HG03280 (cell line): ENCODE measurements at regions not wholly inside any gene's neighbourhood (a gene's known extent, or its start where the extent isn't known, plus 50 kb on each side); places are given as distances from the start of the nearest gene placed in this dataset.

Source experiments
- ATAC-seq: cut with Tn5 transposase; IDR thresholded peaks from one replicate; pipeline ENCODE4 v1.9.1; 2021; ENCODE audit warnings: mild to moderate bottlenecking, moderate library complexity; ENCODE audit not compliant: unreplicated experiment

DNA sequence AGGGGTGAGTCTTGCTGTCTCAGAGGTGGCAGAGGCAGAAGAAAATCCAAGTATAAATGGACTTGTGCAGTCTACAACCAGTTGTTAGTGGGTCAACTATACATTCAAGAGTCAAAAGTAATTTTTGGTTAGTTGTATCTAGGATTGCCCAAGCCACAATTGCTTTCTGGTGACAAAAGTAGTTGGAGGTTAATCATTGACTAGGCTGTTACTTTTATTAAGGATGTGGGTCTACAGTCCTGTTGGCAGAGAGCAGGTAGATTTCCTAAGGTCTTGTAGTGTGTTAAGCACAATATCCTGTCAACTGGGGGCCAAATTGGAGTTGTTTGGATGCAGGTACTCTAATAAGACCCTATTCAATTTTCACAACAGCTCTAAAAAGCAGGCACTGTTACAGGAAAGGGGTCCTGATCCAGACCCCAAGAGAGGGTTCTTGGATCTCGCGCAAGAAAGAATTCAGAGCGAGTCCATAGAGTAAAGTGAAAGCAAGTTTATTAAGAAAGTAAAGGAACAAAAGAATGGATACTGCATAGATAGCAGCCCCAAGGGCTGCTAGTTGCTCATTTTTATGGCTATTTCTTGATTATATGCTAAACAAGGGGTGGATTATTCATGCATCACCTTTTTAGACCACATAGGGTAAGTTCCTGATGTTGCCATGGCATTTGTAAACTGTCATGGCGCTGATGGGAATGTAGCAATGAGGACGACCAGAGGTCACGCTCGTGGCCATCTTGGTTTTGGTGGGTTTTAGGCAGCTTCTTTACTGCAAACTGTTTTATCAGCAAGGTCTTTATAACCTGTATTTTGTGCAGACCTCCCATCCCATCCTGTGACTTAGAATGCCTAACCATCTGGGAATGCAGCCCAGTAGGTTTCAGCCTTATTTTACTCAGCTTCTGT is 232.6 kb upstream of the SRRM4 start:
- ATAC-seq = no peak

DNA sequence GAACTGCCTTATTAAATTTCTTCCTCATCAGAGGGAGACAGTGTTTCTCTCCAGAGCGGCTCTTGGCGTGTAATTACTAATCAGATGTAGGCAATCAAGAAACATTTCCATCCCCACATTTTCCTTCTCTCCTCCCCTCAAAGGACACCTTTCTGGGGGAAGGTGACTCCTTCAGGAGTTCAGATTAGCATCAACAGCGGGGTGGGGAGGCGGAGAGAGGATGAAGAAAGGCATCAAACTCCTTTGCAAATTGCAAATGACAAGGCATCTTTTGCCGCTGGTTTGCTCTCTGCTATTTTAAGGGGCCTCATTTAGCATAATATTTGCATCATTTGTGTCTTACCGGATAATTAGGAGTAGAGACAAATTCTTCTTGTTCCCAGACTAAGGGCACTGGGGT is 231.7 kb upstream of the SRRM4 start:
- no peak for ATAC-seq

DNA sequence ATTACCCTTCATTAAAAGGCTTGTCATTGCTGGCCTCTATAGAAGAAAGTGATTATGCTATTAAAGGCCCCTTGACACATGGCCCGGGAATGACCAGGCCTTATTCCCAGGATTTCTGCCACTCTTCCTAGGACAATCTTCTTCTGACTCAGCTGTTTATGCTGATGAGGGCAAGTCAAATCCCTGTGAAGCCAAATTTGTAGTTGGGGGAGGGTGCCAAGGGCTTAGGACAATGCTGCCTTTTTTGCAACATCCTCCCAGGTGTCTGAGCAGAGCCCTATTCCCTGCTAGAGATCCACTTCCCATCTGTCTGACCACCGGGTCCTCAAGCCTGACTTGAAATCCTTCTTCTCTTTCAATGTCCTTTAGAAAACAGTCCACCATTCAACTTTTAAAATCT is 230.7 kb upstream of the SRRM4 start:
- no peak for ATAC-seq

DNA sequence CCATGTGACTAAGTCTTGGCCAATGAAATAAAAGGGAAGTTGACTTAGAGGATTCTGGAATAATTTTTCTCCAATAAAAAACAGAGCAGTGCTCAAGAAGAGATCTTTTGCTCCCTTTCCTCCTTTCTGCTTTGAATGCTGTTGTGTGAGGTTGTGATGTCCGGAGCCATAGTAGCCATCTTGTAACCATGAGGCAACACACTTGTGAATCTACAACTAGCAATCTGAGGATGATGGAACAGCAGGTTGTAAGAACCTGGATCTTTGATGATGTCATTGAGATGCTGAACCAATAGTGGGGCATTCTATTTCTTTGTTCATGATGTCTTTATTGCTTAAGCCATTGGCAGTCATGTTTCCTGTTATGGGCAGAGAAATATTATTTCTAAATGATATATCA is 230.0 kb upstream of the SRRM4 start:
- no peak for ATAC-seq

DNA sequence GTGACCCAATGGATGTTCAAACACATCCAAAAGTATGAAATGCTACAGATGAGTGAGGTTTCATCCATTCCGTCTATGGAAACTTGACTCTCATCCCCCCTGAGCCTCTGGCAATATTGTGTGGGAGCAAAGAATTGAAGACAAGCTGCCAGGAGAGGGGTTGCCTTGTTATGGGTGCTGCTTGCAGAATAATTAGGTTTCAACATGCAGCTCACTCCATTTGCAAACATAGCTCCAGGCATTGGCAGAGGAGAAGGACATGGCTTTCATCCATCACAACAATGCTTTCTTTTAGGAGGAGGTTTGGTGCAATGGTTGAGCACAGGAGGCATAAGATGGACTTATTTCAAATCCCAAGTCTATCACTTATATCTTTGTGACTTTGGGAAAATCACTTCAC is 220.7 kb upstream of the SRRM4 start:
- no peak for ATAC-seq

DNA sequence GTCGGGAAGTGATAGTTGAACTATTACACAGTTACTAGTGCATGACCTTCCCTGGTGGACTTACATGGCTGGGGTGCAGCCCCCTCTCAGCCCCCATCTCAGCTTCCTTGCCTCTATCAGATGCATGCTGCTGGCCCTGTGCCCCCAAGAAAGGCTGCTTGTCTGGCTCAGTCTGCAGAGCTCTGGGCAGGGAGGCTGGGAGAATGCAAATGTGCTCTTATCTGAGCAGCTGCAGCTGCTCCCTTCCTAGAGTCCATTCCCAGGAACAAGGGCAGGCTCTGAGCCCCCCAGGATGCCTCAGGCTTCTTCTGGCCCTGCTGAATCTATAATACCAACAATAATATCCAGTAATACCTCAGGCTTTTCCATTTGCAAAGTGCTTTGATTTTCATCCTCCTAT is 218.1 kb upstream of the SRRM4 start:
- ATAC-seq = no peak

DNA sequence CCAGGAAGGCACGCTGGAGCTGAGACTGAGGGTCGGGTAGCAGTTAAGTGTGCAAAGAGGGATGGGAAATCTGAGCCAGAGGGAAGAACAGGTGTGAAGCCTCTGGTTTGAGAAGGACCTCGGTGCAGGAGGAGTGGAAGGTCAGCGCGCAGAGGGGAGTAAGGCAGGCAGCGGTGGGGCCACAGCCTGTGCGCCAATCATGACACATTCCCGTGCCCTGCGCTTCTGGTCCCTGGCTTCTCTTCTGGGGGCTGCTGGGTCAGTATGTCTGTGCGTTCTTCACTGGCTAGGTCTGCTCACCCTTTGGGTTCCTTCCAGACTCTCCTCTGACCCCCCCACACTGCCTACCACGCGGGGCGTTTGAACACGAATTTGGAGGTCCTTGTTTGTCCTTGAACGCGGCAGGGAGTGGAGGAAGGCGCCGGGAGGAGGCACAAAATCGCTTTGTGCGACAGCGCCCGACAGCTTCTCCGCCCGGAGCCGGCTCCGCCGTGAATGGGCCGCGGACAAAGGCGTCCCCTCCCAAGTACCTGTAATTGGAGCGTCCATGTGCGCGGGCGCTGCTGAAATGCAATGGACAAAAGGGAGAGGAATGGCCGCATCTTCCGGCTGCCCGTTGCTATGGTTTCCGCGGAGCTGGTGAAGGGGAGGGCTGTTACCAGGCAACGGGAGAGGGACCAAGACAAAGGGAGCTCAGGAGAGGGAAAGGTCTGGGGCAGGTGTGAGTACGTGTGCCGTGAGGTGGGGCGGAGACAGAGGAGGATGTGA is 207.2 kb upstream of the SRRM4 start:
- ATAC-seq = no peak

DNA sequence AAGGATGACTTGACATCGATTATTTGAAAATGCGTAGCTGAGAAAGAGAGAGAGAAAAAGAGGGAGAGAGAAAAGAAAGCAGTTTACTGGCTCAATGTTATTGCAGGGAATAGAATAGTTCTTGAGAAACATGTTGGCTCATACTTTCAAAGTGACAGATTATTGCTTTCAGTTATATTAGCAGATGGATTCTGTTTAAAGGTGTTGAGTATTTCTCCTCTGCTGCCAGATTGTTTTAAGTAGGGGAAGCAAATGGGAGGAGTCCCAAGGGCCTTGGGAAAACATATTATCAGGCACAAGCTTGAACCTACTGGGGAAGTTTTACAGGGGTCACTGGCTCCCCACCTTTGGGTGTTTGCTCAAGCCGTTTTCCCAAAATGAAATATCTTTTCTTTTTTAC is 203.8 kb upstream of the SRRM4 start:
- ATAC-seq = no peak

DNA sequence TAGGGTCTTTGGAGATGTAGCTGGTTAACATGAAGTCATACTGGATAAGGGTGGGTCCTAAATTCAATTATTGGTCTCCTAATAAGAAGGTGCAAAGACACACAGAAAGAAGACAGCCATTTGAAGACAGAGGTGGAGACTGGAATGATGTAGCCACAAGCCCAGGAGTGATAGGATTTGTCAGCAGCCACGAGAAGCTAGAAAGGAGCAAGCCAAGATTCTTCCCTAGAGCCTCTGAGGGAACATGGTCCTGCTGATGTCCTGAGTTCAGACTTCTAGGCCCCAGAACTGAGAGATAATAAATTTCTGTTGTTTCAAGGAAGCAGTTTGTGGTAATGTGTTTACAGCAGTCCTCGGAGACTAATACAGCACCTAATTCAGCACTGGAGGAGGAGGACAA is 203.3 kb upstream of the SRRM4 start:
- ATAC-seq = no peak

DNA sequence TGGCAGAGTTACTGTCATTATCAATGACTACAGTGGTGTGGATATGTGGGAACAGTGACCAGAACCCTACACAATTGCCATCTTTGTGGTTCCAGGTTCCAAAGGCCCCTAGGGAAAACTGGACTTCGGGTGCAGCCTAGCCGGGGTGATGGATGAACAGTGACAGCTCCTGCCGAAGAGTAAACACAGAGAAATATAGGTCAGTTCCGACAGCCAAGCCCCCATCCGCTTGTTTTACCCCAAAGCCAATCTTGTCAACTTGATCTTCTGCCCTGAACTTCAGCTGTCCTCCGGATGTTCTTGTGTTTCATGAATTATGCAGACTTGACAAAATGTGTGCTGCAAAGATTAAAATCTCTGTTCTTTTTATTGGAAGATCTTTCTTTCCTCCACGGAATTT is 200.4 kb upstream of the SRRM4 start:
- no peak for ATAC-seq

DNA sequence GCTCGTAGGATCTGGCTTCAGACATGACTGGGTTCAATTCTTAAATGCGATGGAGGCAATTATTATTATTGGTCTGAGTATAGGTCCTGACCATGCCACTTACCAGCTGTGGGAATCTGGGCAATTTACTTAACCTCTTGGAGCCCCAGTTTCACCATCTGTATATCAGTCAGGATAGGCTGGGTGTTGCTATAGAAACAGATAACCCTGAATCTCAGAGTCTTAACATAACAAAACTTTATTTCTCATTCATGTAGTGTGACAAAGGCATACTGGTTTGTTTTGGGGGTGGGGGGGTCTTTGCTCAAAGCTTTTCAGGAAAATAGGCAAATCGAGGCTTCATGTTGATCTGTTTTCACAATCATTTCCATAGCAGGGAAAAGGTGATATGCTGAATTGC is 199.6 kb upstream of the SRRM4 start:
- ATAC-seq = no peak

DNA sequence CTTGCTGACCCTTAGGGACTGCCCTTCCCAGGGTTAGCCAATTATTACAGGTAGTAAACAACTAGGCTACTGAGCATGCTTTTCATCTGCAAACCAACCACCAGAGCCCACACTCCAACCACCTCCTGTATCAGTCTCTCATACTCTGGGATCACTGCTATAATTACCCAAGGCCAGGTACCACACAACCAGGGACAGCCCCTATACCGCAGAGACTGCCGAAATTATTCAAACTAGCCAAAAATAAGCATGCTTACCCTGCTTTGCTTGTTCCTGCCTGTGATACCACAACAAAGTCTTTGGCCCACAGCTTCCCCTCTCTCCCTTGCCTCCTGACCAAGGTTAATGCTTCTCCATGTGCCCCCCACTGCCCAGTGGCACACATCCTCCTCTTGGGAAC is 197.6 kb upstream of the SRRM4 start:
- no peak for ATAC-seq

DNA sequence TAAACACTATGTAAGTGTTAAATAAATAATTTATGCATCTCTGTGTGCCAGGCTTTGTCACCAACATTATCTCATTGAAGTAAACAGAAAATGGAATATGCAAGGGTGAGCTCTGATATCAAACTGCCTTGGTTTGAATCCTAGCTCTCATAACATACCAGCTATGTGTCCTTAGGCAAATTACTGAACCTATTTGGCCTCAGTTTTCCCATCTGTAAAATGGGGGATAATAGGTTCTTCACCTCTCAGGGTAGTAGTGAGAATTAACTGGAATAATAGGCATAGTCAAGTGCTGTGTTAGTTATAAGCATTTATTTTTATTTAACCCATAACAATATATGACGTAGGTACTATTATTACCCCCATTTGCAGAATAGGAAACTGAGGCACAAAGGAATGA is 190.8 kb upstream of the SRRM4 start:
- ATAC-seq = no peak

DNA sequence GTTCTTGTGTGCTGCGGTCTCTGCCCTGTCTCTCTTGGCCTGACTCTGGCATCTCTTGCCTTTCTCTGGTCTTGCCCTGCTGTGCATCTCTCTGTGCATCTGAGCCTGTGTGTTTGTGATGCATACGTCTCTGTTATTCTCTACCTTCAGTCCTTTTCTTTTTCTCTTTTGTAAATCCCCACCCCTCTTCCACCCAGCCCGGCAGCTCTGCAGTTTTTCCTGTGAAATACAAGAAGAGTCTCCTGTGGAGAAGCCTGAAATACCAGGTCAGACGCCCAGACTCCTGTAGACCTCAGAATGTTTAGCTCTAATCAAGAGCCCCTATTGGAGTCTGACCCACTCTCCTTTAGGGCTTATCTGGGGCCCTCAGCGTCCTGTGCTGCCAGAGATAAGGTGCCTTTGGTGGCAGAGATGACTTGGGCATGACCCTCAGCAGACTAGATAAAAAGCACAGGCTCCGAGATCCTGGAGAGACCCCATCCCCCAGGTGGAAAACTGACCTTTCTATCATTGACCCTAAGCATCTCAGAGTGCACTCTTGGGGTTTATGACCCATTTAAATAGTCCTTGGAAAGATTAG is 167.5 kb upstream of the SRRM4 start:
- no peak for ATAC-seq

DNA sequence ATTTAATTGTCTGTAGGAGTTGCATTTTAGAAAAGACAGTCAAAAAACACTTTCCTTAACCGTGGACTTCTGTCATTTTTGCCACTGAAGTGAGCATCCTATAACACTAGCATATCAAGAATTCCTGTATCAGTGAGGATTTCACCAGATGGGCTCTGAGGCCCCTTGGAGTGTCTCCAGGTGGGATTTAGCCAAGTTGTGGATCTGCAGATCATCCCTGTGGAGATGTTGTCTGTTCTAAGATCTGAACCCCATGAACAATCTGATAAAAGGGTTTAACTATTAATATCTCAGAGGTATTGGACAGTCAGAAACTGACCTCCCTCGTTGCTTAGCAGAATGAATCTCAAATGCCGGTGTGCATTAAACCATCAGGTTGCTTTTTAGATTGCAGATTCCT is 165.0 kb upstream of the SRRM4 start:
- no peak for ATAC-seq

DNA sequence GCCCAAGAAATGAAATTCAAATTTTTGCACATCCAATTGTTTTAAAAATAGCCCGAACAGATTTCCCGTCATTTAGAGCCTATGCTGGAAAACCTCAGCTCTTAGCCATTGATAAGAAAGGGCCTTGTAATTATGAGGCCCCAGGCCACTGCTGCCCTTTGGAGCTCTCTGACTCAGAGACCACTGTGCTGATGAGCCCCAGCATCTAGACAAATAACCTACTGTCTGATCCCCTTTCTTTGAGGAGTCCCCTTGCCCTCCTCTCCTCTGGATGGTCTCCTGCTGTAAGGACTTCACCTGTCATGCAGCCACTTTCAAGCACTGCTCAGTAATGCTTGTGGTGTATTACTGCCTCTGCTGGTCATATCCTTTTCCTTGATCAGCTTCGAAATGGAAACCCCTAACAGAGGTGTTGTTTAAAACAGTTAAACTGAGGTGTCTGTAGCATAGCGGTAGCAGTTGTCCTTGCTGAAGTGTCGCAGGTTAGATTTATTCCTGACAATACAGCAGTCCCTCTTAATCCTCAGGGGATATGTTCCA is 159.9 kb upstream of the SRRM4 start:
- no peak for ATAC-seq

DNA sequence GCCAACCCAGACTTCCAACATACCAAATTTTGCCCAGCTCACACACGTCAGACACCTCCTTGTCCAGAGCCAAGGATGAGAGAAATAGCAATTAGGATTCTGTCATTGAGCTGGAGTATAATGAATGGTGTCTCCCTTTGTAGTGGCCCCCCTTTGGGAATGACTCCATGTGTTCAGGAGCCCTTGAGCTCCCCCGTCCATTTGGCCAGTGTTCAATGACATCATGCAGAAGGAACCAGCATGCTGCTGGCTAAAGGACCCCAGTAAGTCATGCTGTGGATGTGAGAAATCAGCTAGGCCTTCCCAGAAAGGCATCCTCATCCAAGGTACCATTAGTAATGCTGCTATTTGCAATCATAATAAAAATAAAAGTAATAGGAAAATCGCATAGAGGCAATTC is 158.8 kb upstream of the SRRM4 start:
- ATAC-seq = no peak

DNA sequence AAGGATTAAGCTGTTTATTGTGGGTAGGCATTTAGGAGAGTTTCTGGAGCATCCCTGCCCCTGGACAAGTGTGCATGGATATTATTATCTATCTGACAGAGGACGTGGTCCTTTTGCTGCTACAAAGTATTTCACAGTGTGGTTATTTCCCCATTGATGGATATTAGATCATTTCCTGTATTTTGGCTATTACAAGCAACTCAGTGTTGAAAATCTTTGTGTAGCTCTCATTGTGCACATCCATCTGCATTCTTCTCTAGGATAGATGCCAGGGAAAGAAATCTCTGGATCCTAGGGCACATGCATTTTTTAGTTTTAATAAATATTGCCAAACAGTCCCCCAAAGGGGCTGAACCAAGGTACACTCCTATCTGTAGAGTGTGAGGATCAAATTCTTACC is 154.3 kb upstream of the SRRM4 start:
- ATAC-seq = no peak

DNA sequence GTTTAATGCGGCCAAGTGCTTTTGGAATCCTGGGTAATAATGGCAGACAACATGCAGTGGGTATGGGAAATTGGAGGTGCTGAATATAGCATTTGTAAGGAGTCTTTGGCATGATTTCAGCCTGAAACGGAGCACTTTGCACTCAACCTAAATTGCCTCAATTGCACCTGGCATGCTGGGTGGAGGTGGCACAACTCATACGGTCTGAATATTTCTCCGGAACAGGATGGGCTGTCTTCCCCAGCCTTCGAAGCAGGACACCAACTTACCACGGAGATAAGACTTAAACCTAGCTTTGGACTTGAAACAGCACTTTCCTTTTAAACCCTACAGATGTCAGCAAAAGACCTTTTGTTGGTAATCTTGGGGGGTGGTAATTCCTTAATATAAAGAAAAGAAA is 153.7 kb upstream of the SRRM4 start:
- ATAC-seq = no peak

DNA sequence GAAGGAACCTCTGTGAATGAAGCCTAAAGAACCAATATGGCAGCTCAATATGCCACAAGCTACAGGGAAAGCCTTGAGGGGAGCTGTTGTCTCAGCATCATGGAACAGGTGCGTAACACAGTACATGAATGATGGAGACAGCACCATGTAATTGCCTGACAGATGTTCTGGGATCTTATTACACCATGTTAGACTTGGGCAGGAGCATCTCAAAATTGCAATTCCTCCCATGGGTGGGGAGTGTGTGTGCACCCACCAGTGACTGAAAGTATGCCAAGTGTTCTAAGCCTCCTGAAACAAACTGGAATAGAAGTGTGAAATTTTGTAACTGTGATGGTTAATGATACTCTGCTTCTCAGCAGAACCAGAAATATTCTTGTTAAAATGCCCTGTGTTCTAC is 151.0 kb upstream of the SRRM4 start:
- ATAC-seq = no peak

DNA sequence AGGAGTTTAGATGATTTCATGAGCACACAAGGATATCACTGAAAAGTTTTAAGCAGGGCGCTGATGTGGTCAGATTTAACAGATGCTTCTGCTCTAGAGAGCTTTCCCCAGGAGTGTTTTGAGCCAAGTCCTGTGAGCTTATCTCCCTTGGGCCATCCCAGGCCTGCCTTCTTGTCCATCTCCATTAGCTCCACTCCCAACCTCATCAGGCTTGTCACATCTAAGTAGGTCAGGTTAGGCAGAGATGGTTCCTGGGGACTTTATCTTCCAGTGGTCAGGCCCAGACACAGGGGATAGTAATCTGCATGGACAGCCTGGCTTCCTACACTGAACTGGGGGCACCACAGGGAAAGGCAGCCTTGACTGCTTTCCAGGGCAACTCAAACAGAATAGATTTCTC is 145.4 kb upstream of the SRRM4 start:
- ATAC-seq = no peak

DNA sequence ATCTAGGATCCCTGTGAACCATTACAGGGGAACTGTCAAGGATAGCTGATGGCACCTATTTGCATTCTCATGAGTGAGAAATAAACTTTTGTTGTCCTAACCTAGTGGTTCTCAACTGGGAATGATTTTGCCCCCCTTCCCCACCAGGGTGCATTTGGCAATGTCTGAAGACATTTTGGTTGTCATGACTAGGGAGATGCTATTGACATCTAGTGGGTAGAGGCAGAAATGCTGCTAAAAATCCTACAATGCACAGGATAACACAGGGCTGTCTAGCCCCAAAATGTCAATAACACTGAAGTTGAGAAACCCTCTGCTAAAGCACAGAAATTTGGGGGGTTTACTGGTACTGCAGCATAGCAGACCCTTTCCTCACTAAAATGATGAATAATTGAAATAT is 140.9 kb upstream of the SRRM4 start:
- no peak for ATAC-seq
